ENCODE measurements at regions not wholly inside any gene's neighbourhood (a gene's known extent, or its start where the extent isn't known, plus 50 kb on each side); places are given as distances from the start of the nearest gene placed in this dataset.

DNA sequence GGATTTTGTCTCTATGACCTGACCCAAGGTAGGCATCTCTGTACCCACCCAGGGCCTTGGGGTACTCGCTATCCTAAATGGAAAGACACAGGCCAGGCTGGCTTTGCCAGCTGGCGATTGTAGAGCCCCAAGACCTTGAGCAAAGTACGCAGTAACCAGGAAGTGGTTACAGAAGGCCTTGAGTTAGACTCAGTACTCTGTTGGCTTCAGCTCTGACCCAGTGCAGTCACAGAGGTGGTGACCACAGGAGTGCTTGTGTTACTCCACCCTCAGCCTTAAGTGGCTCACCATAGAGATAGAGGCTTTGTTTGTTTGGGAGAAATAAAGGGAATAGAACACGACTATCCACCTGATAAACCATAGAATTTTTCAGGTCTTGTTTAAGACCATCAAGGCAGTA lies 880.5 kb upstream of the POU3F4 start:
- no peak for DNase-seq
- POLR2A ChIA-PET (ENCODE audit: unreplicated experiment) = no interaction called here
- BruUV-seq (replicated peaks) = no TSS peak
- Histone ChIP-seq H3K4me2 (no peak overlapping the region), H3K36me3 (ENCODE audit: low read depth) (no peaks in the 10 kb centered on the region), H3K9me2 (ENCODE audit: insufficient read depth) (no peaks in the 10 kb centered on the region), H3K4me3 (no peak overlapping the region), H3K27me3 (ENCODE audit: insufficient read depth, low read depth) (no peaks in the 10 kb centered on the region), H3K9me3 (ENCODE audit: insufficient read depth, low read depth) (no peaks in the 10 kb centered on the region), H3K27ac (no peak overlapping the region), H3K79me2 (ENCODE audit: low read depth) (no peaks in the 10 kb centered on the region), H2AFZ (no peak overlapping the region), H3K4me1 (replicated peaks; ENCODE audit: insufficient read depth) (no peaks in the 10 kb centered on the region), H4K20me1 (ENCODE audit: insufficient read depth) (no peaks in the 10 kb centered on the region), H3F3A (ENCODE audit: insufficient read depth, low read depth) (no peaks in the 10 kb centered on the region)
- TF ChIP-seq CTCF (conservative IDR thresholded peaks at IDR 0.05) (no peak), EZH2 (IDR thresholded peaks at IDR 0.05; ENCODE audit: low read depth) (no peak)
- CTCF ChIA-PET = no interaction called here
- intact Hi-C loops (cut with micrococcal nuclease; ENCODE audit: unreplicated experiment) = no loop called here

GRCh38 chrX:82648062-82648461 lies 860.0 kb upstream of the POU3F4 start:
- Histone ChIP-seq H3K27me3 (ENCODE audit: insufficient read depth, low read depth) (no peaks in the 10 kb centered on the region), H4K20me1 (ENCODE audit: insufficient read depth) (no peaks in the 10 kb centered on the region), H3K9me2 (ENCODE audit: insufficient read depth) (no peaks in the 10 kb centered on the region), H3K9me3 (ENCODE audit: insufficient read depth, low read depth) (no peaks in the 10 kb centered on the region), H2AFZ (no peak overlapping the region), H3K4me2 (no peak overlapping the region), H3K79me2 (ENCODE audit: low read depth) (no peaks in the 10 kb centered on the region), H3K4me3 (no peak overlapping the region), H3K36me3 (ENCODE audit: low read depth) (no peaks in the 10 kb centered on the region), H3K4me1 (replicated peaks; ENCODE audit: insufficient read depth) (no peaks in the 10 kb centered on the region), H3F3A (ENCODE audit: insufficient read depth, low read depth) (no peaks in the 10 kb centered on the region), H3K27ac (no peak overlapping the region)
- no peak for TF ChIP-seq EZH2 (IDR thresholded peaks at IDR 0.05; ENCODE audit: low read depth)
- no peak for DNase-seq
- ChIA-PET CTCF (interaction anchor here (0.7 kb wide), 1 partner anchor 278 kb away, joined by 11 read pairs; no protein-coding TSS in a partner anchor), POLR2A (ENCODE audit: unreplicated experiment) (no interaction called here)
- intact Hi-C loops (cut with micrococcal nuclease; ENCODE audit: unreplicated experiment) = no loop called here
- no TSS peak for BruUV-seq (replicated peaks)

GRCh38 chrX:82649645-82650044 lies 858.4 kb upstream of the POU3F4 start:
- TF ChIP-seq CTCF (conservative IDR thresholded peaks at IDR 0.05) (no peak), EZH2 (IDR thresholded peaks at IDR 0.05; ENCODE audit: low read depth) (no peak)
- POLR2A ChIA-PET (ENCODE audit: unreplicated experiment) = no interaction called here

GRCh38 chrX:82658492-82658891 lies 849.6 kb upstream of the POU3F4 start:
- ChIA-PET POLR2A (ENCODE audit: unreplicated experiment) (no interaction called here), CTCF (no interaction called here)
- DNase-seq = no peak

More at GRCh38 chrX:82649645-82650044, 858.4 kb upstream of the POU3F4 start:
- Histone ChIP-seq H2AFZ (no peak overlapping the region), H3K27me3 (ENCODE audit: insufficient read depth, low read depth) (no peaks in the 10 kb centered on the region), H3K27ac (no peak overlapping the region), H3K4me2 (no peak overlapping the region), H4K20me1 (ENCODE audit: insufficient read depth) (no peaks in the 10 kb centered on the region), H3F3A (ENCODE audit: insufficient read depth, low read depth) (no peaks in the 10 kb centered on the region), H3K36me3 (ENCODE audit: low read depth) (no peaks in the 10 kb centered on the region), H3K79me2 (ENCODE audit: low read depth) (no peaks in the 10 kb centered on the region), H3K4me3 (no peak overlapping the region), H3K9me3 (ENCODE audit: insufficient read depth, low read depth) (no peaks in the 10 kb centered on the region), H3K4me1 (replicated peaks; ENCODE audit: insufficient read depth) (no peaks in the 10 kb centered on the region), H3K9me2 (ENCODE audit: insufficient read depth) (no peaks in the 10 kb centered on the region)
- intact Hi-C loops (cut with micrococcal nuclease; ENCODE audit: unreplicated experiment) = no loop called here
- no TSS peak for BruUV-seq (replicated peaks)
- CTCF ChIA-PET = no interaction called here
- DNase-seq = no peak

More at GRCh38 chrX:82658492-82658891, 849.6 kb upstream of the POU3F4 start:
- TF ChIP-seq EZH2 (IDR thresholded peaks at IDR 0.05; ENCODE audit: low read depth) (no peak), CTCF (conservative IDR thresholded peaks at IDR 0.05) (no peak)
- Histone ChIP-seq H3F3A (ENCODE audit: insufficient read depth, low read depth) (no peaks in the 10 kb centered on the region), H3K27me3 (ENCODE audit: insufficient read depth, low read depth) (no peaks in the 10 kb centered on the region), H3K27ac (no peak overlapping the region), H3K9me3 (ENCODE audit: insufficient read depth, low read depth) (no peaks in the 10 kb centered on the region), H3K79me2 (ENCODE audit: low read depth) (no peaks in the 10 kb centered on the region), H4K20me1 (ENCODE audit: insufficient read depth) (no peaks in the 10 kb centered on the region), H3K4me1 (replicated peaks; ENCODE audit: insufficient read depth) (no peaks in the 10 kb centered on the region), H3K36me3 (ENCODE audit: low read depth) (no peaks in the 10 kb centered on the region), H2AFZ (no peak overlapping the region), H3K9me2 (ENCODE audit: insufficient read depth) (no peaks in the 10 kb centered on the region), H3K4me2 (no peak overlapping the region), H3K4me3 (no peak overlapping the region)
- no TSS peak for BruUV-seq (replicated peaks)
- intact Hi-C loops (cut with micrococcal nuclease; ENCODE audit: unreplicated experiment) = no loop called here
